Thymus (tissue), 11 donors: ENCODE measurements at regions not wholly inside any gene's neighbourhood (a gene's known extent, or its start where the extent isn't known, plus 50 kb on each side); places are given as distances from the start of the nearest gene placed in this dataset.
"Not testable (repeated sequence)": the region's sequence is repeated elsewhere in the genome, so short reads cannot be mapped to it uniquely, and the experiment has no call there.

Experiments used
- DNase-seq, 9 donors: peaks; one replicate each; pipeline ENCODE4 v3.0.0-alpha.2; 2013; ENCODE audit warnings: low spot score in 9 of 9, low read depth in 6 of 9, missing footprints in 1 of 9
- H3K27ac ChIP-seq, 2 donors: one replicate each; pipeline ENCODE4 v1.5.1; 2013; ENCODE audit warnings: control low read depth in 1 of 2, low read depth in 1 of 2, low read length in 1 of 2, mild to moderate bottlenecking in 1 of 2, moderate library complexity in 1 of 2
- H3K27me3 ChIP-seq, 2 donors: one replicate each; pipeline ENCODE4 v1.5.1; 2013; ENCODE audit warnings: low read length in 1 of 2; ENCODE audit not compliant: control insufficient read depth in 2 of 2, insufficient read depth in 1 of 2
- H3K36me3 ChIP-seq, 2 donors: one replicate each; pipeline ENCODE4 v1.5.1; 2013; ENCODE audit warnings: low read length in 1 of 2, mild to moderate bottlenecking in 1 of 2, moderate library complexity in 1 of 2; ENCODE audit not compliant: control insufficient read depth in 2 of 2, insufficient read depth in 2 of 2
- H3K4me1 ChIP-seq, 2 donors: one replicate each; pipeline ENCODE4 v1.5.1; 2013; ENCODE audit warnings: low read length in 2 of 2; ENCODE audit not compliant: control insufficient read depth in 2 of 2, insufficient read depth in 2 of 2
- H3K4me3 ChIP-seq, 2 donors: one replicate each; pipeline ENCODE4 v1.5.1; 2013; ENCODE audit warnings: low read length in 2 of 2, control low read depth in 1 of 2, mild to moderate bottlenecking in 1 of 2
- H3K9me3 ChIP-seq, 2 donors: one replicate each; pipeline ENCODE4 v1.5.1; 2013; ENCODE audit warnings: low read length in 1 of 2, mild to moderate bottlenecking in 1 of 2; ENCODE audit not compliant: control insufficient read depth in 2 of 2, insufficient read depth in 1 of 2
- WGBS: extraction: QIAGEN DNeasy Blood & Tissue Kit; methylation state at CpG from one replicate; pipeline ENCODE4 v1.1.7; 2013; 5-methylcytosine and 5-hydroxymethylcytosine counted together
- donor health status: healthy.

DNA sequence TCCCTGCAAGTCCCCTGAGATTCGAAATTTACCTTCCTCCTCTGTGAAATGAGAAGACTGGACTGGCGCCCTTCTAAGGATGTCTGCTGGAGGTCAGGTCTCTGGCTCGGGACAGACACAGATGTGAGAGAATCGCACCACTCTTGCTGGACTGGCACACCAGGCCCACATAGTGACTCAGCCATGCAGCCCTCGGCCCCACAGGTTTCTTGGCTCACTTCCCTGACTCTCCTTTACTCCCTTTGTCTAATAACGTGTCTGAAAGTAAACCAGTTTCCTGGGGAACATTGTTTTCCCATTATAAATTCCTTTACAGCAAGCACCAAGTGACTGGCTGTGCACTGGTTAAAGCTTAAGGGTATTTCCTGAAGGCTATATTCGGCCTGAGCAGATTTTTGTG lies 106.7 kb upstream of the PLEKHG1 start:
- H3K27ac ChIP-seq = no peak overlapping the region

GRCh38 chr6:150493552-150493951 lies 106.1 kb upstream of the PLEKHG1 start:
- H3K4me3 ChIP-seq, H3K36me3 ChIP-seq, H3K27me3 ChIP-seq, H3K27ac ChIP-seq, DNase-seq, H3K9me3 ChIP-seq: not testable (repeated sequence)
- peaks cover 11 to 20% of the 10 kb centered on the region in 2 donors for H3K4me1 ChIP-seq
- WGBS = 98% methylated on average over 2 of the region's 2 CpGs

More for the DNA sequence above, 106.7 kb upstream of the PLEKHG1 start:
- Histone ChIP-seq H3K9me3 (peaks cover 0 to 6% of the 10 kb centered on the region in 2 donors), H3K27me3 (no peaks in the 10 kb centered on the region), H3K4me3 (no peak overlapping the region), H3K36me3 (no peaks in the 10 kb centered on the region), H3K4me1 (peaks cover 11 to 20% of the 10 kb centered on the region in 2 donors)
- WGBS = 96% methylated on average over 7 of the region's 7 CpGs
- DNase-seq = no peak

GRCh38 chr6:150494241-150494640 lies 105.4 kb upstream of the PLEKHG1 start:
- Histone ChIP-seq H3K9me3 (peaks cover 0 to 6% of the 10 kb centered on the region in 2 donors), H3K4me1 (peaks cover 11 to 20% of the 10 kb centered on the region in 2 donors), H3K27me3 (no peaks in the 10 kb centered on the region), H3K27ac (no peak overlapping the region), H3K4me3 (no peak overlapping the region), H3K36me3 (no peaks in the 10 kb centered on the region)
- no peak for DNase-seq
- 98% methylated on average over 5 of the region's 5 CpGs for WGBS

DNA sequence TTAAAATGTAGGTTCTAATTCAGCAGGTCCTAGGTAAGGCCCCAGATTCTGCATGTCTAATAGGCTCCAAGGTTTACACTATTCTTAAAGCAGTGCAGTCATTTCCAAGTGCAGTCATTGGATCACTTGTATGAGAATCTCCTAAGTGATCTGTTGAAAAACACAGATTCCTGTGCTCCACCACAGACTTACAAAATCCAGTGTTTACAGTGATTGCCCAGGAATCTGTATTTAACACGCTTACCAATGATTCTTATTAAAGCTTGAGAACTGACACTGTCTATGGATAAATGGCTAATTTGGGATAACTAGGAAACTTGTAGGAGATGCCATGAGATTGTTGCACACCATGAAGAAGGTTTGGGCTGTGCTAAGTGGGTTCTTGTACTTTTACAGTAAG lies 104.6 kb upstream of the PLEKHG1 start:
- Histone ChIP-seq H3K27me3 (no peaks in the 10 kb centered on the region), H3K27ac (no peak overlapping the region), H3K36me3 (no peaks in the 10 kb centered on the region), H3K4me1 (peaks cover 11 to 18% of the 10 kb centered on the region in 2 donors), H3K4me3 (no peak overlapping the region), H3K9me3 (peaks cover 0 to 6% of the 10 kb centered on the region in 2 donors)
- 97% methylated on average over 1 of the region's 1 CpG for WGBS
- no peak for DNase-seq

DNA sequence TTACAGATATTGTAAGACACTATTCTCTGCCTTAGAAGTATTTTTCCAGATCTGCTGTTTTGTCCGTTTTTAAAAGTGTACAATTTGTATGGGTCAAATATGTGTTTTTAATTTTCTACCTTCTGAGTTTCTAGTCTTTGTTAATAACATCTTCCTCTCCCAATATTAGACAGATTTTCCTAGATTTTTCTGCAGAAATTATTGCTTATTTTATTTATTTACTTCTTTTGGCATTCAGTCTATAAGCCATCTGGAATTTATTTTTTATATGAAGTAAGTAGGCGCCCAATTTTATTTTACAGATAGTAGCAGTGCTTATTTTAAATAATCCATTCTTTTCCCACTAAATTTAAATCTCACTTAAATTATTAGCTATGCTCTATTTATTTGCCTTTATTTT lies 103.1 kb upstream of the PLEKHG1 start:
- 98% methylated on average over 2 of the region's 2 CpGs for WGBS
- H3K27ac ChIP-seq = no peak overlapping the region
- no peaks in the 10 kb centered on the region for H3K36me3 ChIP-seq
- H3K4me1 ChIP-seq = peaks cover 2 to 3% of the 10 kb centered on the region in 2 donors
- no peaks in the 10 kb centered on the region for H3K27me3 ChIP-seq
- DNase-seq = no peak
- peaks cover 0 to 6% of the 10 kb centered on the region in 2 donors for H3K9me3 ChIP-seq
- H3K4me3 ChIP-seq = no peak overlapping the region

GRCh38 chr6:150499882-150500312 lies 99.8 kb upstream of the PLEKHG1 start:
- H3K27me3 ChIP-seq = no peaks in the 10 kb centered on the region
- H3K9me3 ChIP-seq = no peaks in the 10 kb centered on the region
- no peaks in the 10 kb centered on the region for H3K36me3 ChIP-seq
- no peak overlapping the region for H3K4me3 ChIP-seq
- no peak for DNase-seq
- no peaks in the 10 kb centered on the region for H3K4me1 ChIP-seq
- no peak overlapping the region for H3K27ac ChIP-seq
- 92% methylated on average over 3 of the region's 3 CpGs for WGBS

DNA sequence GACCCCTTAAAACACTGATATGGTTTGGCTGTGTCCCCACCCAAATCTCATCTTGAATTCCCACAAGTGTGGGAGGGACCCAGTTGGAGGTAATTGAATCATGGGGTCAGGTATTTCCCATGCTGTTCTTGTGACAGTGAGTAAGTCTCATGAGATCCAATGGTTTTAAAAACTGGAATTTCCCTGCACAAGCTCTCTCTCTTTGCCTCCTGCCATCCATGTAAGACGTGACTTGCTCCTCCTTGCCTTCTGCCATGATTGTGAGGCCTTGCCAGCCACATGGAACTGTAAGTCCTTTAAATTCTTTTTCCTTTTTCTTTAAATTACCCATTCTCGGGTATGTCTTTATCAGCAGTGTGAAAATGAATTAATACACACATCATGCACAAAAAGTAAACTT lies 99.1 kb upstream of the PLEKHG1 start:
- 94% methylated on average over 2 of the region's 2 CpGs for WGBS
- H3K4me3 ChIP-seq, DNase-seq, H3K27me3 ChIP-seq, H3K27ac ChIP-seq, H3K36me3 ChIP-seq, H3K4me1 ChIP-seq, H3K9me3 ChIP-seq: not testable (repeated sequence)

DNA sequence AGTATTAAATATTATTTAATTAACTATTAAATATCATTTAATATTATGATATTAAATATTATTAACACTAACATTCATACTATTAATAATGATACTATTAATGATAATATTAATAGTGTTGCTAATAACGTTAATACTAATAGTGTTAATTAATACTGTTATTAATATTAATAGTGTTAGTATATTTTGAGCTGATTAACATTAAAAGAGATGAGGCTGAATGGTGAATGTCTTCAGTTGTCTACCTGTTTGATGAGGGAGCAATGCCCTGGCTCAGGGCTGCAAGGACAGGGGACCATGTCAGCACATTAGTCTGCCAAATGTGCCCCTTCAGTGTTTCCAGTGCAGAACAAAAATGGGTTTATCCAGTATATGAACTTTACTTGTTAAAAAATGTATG lies 96.6 kb upstream of the PLEKHG1 start:
- Histone ChIP-seq H3K27me3 (no peaks in the 10 kb centered on the region), H3K4me1 (no peaks in the 10 kb centered on the region), H3K4me3 (no peak overlapping the region), H3K9me3 (no peaks in the 10 kb centered on the region), H3K36me3 (no peaks in the 10 kb centered on the region), H3K27ac (no peak overlapping the region)
- 96% methylated on average over 1 of the region's 1 CpG for WGBS
- DNase-seq = no peak

GRCh38 chr6:150503586-150504339 lies 95.9 kb upstream of the PLEKHG1 start:
- H3K27ac ChIP-seq = no peak overlapping the region
- H3K36me3 ChIP-seq = no peaks in the 10 kb centered on the region
- H3K4me3 ChIP-seq = no peak overlapping the region
- H3K27me3 ChIP-seq = no peaks in the 10 kb centered on the region
- no peaks in the 10 kb centered on the region for H3K9me3 ChIP-seq
- WGBS = 96% methylated on average over 7 of the region's 7 CpGs
- H3K4me1 ChIP-seq = no peaks in the 10 kb centered on the region
- DNase-seq = no peak
